RCC 7860 (cell line): ENCODE measurements at regions not wholly inside any gene's neighbourhood (a gene's known extent, or its start where the extent isn't known, plus 50 kb on each side); places are given as distances from the start of the nearest gene placed in this dataset.

Experiments
- DNase-seq: peaks from one replicate; pipeline ENCODE4 v3.0.0-alpha.2; 2015; ENCODE audit warnings: low spot score
- FAIRE-seq: peaks from 2 replicates; lab custom pipeline; 2012; peaks lifted over from hg19 to GRCh38; lab: Jason Lieb, UNC

DNA sequence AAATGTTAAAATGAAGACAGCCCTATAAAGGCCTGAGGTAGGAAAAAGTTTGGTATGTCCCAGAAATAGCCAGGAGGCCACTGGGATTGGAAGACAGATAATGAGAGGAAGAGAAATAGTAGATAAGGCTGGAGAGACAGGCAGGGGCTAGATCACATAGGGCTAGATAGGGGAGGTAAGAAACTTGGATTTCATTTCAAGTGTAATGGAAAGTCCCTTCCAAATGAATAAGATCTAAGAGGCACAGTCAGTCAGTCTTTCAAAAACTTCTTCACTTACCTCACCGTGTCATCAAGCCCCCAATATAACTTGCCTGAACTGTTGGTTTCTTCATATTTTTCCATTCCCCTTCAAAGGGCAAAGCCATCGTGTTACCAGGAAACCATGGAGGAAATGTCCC is 121.8 kb downstream of the SPCS3 start:
- FAIRE-seq, result no peak

DNA sequence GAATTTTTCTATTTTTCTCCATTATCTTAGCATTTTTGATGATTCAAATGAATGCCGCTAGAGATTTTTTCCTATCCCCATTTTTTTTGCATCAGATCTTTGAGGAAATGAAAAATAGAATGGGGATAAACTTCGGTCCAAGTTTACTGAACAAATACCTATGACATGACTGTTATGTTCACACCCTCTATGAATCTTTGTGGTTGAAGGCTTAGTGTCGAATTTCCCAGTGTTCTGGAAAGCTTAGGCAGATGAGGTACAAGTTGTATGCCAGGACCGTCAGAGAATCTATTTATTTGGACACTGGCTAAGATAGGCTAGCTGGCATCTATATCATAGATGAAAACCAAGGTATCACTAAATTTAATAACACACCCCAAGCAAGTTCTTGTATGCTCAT is 123.4 kb downstream of the SPCS3 start:
- FAIRE-seq, result peak; percentile 81
- DNase-seq, result peak; percentile 76

More for the DNA sequence above, 121.8 kb downstream of the SPCS3 start:
- no peak for DNase-seq

DNA sequence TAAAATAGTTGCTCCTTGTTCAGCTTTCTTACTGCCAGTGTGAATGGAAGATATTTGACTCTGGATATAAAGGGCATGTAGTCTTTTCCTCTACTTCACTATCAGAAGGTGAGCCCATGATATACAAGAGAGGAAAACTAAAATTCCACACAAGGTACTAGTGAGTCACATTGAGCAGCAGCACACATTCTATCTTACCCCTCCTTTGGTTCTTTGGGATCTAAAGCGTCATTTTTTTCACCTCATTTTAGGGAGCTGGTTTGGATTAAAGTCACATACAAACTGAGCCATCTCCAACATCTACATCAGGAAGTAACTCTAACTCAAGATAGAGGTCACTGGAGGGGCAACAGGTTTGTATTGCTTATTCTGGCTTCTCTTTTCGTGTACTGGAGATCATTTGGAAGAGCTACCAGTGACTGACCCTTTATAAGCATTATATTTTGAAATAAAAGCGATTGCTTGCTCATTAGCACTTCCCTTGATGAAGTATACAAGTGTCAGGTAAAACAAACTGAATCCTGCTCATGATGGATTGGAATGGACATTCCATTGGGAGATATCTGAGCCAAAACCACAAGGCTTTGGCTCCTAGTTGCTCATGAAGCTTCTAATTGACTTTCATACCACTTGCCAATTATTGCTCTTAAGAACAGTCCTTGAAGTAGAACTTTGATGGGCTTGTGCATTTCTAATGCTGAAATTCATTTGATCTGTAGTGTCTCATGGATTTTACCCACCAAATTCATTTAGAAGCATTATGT is 124.1 kb downstream of the SPCS3 start:
- DNase-seq (no peak), FAIRE-seq (no peak)

DNA sequence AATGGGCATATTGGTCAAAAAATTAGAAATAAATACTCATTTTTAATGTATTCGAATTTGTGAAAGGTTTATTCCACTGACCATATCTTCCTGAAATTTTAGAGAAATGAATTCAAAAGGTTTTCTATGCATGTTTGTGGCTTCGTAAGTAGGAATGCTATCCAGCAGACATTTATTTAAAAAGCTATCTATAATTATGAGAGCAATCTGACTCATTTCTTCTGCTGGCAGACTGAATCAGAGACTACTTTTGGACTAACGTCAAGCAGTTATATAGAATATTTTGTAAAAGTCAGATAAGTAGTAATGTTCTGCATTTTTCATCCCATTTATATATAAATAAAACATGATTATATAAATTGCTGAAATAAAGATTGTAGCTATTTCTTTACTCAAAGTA is 125.0 kb downstream of the SPCS3 start:
- DNase-seq (peak; percentile 38), FAIRE-seq (peak; percentile 75)

DNA sequence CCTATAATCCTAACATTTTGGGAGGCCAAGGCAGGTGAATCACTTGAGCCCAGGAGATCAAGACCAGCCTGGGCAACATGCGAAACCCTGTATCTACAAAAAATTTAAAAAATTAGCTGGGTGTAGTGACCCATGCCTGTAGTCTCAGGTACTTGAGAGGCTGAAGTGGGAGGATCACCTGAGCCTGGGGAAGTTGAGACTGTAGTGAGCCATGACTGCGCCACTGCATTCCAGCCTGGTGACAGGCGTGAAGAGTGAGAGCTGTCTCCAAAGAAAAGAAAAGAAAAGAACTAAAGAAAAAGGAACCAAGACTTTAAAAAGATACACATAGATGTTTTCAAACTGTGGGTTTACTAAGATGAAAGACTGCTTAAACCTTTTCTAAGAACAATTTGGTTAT is 129.0 kb downstream of the SPCS3 start:
- FAIRE-seq (no peak), DNase-seq (no peak)

DNA sequence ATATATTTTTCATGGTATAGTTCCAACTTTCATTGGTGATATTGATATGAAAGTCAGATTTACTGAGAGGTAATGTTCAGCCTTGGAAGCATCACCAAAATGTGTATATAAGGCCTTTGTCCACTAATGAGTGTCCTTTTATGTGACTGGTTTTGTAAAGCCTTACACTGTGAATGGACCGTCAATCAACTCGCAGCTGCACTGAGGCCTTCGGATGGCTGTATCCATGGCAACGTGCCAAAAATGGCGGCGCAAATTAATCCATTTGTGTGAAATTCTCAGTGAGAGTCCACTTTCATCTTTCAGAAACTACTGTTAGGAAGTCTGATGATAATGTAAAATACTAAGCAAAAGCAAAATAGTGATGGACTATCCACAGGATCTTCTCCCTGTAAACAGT is 131.7 kb downstream of the SPCS3 start:
- DNase-seq (no peak), FAIRE-seq (no peak)

DNA sequence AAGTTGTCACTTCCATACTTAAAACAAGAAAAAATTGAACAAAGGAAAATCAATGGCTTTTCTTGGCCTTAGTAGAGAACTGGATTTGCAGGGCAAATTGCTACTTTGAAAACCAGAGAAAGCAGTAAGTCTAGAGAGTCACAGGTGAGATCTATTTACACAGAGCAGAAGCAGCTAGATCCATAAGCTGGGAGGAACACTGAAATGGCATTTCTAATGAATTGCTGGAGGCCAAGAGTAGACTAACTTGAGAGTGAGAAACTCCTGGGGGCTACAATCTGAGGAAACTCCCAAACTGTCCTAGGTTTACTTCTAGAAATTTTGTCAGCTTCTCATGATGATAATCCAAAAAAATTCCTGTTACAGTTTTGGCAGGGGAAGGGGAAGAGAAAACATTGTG is 133.3 kb downstream of the SPCS3 start:
- FAIRE-seq (no peak), DNase-seq (no peak)

DNA sequence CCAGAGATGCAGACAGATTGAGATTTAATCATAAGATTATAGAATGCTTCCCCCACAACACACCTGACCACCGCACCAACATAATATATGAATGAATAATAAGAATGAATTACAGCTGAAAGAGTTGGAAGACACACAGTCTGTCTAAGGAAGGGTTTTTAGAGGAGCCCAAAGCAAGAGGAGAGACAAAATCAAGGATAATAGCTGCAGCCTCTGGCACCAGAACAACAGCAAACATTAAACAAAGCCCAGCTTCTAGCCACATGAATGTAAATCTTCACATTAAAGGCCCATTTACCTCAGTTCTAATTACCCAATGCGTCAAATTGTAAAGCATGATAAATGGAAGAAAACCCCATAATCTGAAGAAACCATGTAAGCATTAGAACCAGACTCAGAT is 133.9 kb downstream of the SPCS3 start:
- DNase-seq (no peak), FAIRE-seq (no peak)

DNA sequence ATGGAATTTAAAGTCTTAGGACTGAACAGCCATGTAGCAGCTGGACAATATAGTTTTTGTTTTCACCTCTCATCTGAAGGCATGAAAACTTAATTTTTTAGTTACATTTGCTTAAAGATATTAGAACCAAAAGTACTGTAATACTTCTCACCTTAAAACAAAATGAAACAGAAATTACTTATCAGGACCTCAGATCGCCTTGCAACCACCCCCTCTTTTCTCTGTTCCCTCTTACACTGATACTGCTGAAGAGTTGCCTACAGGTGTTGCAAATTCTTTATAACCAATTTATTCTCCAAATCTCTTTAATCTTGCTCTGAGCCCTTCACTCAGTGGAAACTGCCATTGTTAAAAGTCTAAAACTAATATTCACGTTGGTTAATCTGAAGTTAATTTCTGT is 145.0 kb downstream of the SPCS3 start:
- FAIRE-seq (no peak), DNase-seq (no peak)

DNA sequence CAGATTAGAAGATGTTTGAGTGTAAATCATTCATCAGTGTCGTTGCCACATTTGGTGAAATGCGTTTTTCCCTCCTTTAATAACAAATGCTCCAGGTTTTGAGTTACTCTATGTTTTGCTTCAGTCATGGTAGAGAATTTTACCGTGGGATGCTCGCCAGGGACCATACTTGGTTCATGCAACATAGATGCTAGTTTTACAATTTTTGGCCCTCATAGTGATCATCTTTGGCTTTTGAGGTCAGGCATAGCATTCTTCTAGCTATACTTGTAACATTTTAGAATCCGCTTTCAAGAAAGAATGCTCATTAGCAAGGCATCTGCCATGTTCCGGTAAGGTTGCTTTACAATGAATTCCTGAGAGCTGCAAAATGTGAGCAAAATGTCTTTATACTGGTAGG is 147.2 kb downstream of the SPCS3 start:
- DNase-seq (no peak), FAIRE-seq (no peak)

DNA sequence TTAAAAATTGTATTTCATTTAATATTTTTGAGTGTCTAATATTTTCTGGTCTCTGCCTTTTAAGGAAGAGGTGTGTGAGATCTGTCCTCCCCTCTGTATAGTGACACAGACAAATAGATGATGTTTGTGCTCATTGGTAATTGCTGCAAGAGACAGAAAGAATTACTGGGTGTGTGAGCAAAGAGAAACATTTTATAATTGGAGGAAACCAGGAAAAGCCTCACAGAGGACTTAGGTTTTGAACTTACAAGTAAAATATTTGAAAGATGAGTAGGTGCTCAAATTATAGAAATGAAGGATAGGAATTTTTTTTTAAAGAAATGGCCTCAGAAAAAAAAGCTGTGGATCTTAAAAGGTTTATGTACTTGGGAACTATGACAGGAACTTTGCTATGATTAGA is 149.8 kb downstream of the SPCS3 start:
- no peak for FAIRE-seq
- DNase-seq, result no peak

DNA sequence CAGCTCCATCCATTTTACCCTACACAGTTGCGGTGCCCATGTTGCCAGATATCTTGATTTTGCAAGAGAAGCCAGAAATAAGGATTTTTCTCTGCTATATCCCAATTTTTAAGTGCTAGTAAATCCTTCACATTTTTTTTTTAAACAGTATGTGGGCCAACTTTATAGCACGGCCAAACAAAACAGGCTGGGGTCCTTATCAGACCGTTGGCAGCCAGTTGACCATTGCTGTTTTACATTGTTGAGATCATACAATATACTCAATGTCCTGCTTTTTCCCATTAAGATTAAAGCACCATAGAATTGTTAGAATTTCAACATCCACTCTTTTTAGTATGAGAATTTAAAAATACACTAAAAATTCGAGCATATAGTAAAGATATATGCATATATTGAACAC is 150.9 kb downstream of the SPCS3 start:
- DNase-seq (no peak), FAIRE-seq (no peak)

DNA sequence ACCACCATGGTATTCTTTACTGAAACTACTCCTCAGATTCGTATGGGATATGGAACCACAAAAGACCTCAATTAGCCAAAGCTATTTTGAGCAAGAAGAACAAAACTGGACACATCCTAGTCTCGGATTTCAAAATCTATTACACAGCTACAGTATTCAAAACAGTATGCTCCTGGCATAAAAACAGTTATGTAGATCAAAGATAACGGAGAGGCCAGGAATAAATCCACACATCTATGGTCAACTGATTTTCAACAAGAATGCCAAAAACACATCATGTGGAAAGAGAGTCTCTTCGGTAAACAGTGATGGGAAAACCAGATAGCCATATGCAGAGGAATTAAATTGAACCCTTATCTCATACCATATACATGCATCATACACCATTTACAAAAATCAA is 155.3 kb downstream of the SPCS3 start:
- FAIRE-seq, result no peak

DNA sequence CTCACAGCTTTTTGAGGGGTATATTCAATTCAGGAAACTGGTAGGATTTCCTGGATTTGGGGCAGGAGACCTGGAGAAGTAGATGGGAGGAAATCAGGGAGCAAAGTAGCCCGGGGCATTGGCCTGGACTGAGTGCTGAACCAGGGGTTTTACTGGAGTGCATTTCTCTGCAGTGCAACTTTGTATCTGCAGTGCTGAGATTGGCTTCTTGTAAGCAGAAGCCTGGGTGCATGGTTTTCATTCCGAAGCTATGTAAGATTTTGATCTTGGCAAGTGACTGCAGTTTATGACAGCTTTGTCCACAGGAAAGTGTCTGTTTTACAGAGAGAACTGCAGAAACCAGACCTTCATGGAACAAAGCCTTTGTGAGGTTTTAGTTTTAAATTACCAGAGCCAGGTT is 158.3 kb downstream of the SPCS3 start:
- DNase-seq (no peak), FAIRE-seq (no peak)

More for the DNA sequence above, 155.3 kb downstream of the SPCS3 start:
- DNase-seq, result no peak

DNA sequence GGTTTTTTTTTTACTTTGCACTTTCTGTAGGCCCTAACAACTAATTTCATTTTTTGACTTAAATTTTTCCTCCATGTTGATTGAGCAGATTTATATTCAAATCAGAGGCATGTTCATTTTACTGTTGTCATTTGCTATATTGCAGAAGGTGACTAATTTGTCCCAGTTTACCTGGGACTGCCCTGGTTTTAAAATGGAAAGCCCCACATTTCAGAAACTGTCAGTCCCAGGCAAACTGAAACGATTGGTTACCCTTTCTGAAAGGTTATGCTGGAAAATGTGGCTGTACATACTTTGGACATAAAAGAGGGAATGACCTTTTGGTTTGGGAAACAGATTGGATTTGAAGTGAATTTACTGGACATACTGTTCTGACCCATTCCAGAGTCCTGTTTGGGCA is 160.0 kb downstream of the SPCS3 start:
- DNase-seq (no peak), FAIRE-seq (no peak)

DNA sequence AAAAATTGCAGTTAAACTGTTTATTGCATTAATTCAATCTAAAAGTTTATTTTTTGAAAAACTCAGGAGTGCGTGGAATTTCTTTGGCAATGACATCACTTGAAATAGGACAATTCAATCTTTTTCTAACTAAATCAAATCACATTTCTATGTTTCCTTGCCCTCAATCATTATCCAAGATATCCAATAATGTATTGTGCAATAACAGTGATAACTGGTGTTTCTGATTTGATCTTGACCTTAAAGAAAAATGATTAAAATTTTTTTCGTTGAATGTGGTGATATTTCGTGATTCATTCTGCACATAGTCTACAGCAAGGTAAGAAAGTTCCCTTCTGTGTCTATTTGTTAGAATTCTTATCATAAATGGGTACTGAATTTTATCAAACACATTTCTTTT is 163.2 kb downstream of the SPCS3 start:
- no peak for FAIRE-seq
- no peak for DNase-seq

DNA sequence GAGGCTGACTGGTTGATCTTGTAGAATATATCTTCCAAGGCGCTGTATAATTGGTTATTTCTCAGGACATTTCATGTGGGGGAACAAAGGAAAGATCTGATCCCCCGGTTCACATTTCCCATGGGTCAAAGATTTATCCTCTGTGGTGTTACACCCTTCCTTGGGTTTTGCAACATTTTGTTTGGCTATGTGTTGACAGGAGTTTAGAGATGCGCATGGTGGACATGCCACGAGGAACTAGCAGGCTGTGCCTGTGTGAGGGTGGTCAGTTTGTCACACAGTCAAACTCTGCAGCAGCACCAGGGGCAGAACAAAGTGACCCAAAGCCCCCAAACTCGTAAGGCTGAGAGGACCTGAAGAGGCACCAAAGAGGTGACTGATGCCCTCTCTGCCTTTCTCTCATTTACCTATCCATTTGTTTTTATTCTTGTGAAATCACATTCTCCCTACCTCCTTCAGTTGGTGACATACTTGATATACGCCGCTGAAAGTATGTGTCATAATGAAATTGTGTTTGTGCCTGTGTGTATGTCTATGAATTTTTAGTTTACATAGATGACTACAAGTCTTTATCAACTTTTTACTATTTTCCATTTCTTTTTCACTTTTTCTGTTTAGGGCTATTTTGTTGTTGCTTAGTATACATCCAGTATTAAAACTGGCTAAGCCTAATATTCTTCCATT is 164.7 kb downstream of the SPCS3 start:
- FAIRE-seq, result no peak
- no peak for DNase-seq

DNA sequence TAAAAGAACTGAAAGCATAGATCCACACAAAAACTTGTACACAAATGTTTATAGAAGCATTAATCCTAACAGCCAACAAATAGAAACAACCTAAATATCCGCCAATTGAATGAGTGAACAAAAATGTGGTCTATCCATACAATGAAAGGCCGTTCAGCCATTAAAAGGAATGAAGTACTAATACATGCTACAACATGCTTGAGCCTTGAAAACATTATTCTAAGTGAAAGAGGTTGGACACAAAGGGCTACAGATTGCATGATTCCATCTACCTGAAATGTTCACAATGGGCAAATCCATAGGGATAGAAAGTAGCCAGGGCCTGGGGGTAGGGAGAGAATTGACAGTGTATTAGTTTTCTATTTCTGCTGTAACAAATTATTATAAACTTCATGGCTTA is 169.2 kb downstream of the SPCS3 start:
- DNase-seq, result no peak
- FAIRE-seq, result no peak

DNA sequence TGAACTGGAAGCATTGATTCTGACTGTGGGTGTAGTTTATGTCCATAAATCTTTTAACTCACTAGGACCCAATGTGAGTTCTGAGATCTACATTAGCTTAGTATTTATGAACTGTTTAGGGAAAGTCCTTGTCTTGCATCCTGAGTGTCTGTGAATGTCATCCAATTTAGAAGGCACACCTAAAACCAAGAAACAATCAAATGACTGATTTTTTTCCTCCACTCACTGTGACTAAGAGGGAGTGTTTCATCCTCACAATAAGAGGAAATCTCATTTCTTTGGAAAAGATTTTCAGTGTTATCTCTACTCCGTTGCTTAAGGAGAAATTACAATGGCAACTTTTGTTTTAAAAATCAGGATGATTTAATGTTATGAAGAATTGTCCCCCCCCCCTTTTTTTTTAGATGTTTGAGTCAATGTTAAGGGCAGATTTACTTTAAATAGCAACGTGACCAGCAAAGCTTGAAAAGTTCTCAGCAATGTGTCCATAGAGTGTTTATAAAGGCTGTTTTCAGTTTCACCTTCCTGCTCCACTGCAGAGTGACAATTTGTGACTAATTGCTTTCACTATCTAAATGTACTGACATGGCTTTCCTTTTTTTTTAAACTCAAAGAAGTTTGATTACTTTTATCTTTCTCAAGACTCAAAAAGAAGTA is 173.0 kb downstream of the SPCS3 start:
- FAIRE-seq (no peak), DNase-seq (peak; percentile 13)

DNA sequence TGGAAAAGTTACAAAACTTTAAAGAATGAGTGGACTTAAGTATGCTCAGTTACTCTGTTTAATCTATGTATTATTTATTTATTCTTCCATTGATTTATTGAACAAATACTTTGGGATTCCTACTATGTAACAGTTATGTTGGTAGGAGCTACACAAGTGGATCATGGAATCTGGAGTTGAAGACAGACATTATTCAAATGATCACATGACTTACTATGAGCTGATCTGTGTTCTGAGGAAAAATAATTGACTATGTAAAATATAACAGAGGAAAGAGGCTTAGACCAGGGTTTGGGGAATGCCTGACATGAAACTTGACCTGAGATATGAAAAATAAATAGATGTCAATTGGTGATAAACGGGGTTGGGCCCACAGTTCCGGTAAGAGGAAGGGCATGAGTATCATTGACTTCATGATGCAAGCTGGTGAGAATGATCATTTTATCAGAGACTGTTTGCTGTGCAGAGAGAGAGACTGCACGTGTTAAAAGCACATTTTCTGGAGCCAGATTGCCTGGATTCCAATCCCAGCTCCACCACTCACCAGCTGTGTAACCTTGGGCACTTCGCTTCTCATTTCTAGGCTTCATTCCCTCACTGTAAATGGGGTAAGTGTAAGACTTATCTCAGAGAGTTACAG is 179.0 kb downstream of the SPCS3 start:
- DNase-seq (no peak), FAIRE-seq (no peak)

DNA sequence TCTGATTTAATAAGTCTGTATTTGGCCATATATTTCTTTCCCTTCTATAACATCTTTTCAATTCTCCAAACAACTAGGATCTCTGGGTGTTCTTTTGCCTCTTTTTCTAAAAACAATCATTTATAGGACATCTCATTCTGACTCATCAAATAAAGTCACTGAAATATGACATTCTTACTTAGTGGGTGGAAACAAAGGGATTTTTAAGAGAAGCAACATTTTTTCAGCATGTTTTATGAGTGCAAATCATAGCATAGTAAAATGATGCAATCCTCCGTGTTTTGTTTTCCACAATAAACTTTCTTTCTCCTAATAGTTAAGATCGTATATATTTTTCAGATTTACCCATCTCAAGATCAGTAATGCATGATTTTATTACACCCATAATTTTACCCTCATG is 179.8 kb downstream of the SPCS3 start:
- peak; percentile 56 for DNase-seq

DNA sequence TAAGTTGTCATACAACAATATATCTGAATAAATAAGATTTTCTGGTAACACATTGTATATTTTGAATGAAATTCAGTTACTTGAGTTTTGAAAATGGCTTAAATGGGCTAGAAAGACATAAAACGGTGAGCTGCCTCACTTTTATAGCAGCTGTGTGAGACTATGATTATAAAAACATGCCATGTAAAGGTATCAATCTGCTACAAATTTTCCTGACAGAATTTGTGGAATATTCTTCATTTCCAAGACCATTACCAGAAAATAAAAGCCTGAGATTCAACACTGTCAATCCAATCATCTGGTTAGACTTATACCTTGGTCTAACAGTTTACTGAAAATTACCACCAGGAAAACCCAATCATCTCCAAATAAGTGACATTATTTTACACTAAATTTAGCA is 181.1 kb downstream of the SPCS3 start:
- FAIRE-seq (no peak), DNase-seq (no peak)

More for the DNA sequence above, 179.8 kb downstream of the SPCS3 start:
- FAIRE-seq, result peak; percentile 90
